HG03378 (cell line): ENCODE measurements at regions not wholly inside any gene's neighbourhood (a gene's known extent, or its start where the extent isn't known, plus 50 kb on each side); places are given as distances from the start of the nearest gene placed in this dataset.
"Not testable (repeated sequence)": the region's sequence is repeated elsewhere in the genome, so short reads cannot be mapped to it uniquely, and the experiment has no call there.

Source experiments
- ATAC-seq: cut with Tn5 transposase; IDR thresholded peaks from one replicate; pipeline ENCODE4 v1.9.1; 2021; ENCODE audit warnings: mild to moderate bottlenecking, moderate library complexity; ENCODE audit not compliant: unreplicated experiment

DNA sequence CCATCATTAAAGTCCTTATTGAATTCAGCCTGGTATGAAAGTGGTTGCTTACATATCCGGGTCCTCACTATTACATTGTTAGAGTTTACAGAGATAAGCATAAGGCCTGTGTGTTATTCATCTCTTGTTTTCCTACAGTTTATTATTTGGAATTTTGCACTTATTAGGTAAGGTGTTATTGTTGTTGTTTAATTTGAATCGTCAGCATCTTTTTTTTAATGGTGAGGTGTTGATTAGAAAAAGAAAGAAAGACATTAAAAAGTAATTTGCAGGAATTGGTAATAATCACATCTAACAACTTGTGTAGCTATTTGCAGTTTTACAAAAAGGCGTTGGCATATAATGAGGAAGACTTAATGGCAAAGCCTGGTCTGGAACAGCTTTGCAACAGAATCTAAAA, 158.6 kb downstream of the SAMD5 start:
- ATAC-seq = no peak

DNA sequence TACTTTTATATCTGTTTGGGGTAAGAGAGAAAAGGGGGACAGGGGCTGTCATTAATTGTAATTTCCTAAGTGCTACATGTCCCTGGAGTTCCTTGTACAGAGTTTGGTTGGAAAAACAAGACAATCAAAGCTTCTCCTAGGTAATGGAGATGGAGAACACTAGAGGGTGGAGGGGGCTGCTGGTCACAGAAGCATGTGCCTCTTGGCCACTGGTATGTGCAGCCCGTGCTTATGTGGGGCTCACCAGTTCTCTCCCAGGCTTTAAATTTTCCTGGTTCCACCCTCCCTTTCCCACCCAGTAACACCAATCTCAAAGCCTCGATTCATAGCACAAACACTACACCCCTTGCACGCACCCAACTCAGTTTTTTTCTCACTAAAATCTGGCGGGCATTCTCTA, 165.6 kb downstream of the SAMD5 start:
- no peak for ATAC-seq

DNA sequence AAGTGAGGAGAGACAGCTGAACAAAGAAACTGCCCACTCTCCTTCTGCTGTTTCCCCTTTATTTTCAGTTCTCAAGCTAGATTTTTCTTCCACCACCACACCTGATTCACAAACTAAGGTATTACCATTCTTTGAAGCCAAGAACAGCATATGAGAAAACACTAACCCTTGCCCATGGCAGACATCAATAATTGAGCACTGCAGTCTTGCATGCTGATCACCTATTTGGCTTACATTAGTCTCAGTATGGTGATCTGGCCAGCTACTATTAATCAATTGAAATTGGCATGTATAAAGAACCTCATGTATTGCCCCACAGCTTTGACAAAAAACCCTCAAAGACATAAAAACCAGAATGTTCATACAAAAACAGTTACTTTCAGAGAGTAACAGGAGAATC, 166.3 kb downstream of the SAMD5 start:
- no peak for ATAC-seq

DNA sequence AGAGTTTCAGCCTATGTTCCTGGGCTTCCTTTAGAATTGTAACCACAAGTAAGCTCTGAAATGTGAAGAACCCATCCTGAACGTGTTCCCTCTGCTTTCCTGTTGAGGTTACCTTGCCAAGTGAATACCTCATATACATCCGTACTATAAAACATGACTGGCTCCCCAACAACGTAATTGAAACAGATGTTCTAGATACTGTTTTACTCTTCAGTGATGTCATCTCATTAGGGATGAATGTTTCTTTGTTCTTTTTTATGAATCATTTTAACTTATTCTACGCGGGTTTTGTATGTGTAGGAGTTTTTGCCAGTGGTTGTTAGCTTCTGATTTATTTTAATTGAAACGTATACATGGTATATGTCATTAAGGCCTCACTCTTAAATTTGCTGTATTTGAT, 166.8 kb downstream of the SAMD5 start:
- ATAC-seq = no peak

DNA sequence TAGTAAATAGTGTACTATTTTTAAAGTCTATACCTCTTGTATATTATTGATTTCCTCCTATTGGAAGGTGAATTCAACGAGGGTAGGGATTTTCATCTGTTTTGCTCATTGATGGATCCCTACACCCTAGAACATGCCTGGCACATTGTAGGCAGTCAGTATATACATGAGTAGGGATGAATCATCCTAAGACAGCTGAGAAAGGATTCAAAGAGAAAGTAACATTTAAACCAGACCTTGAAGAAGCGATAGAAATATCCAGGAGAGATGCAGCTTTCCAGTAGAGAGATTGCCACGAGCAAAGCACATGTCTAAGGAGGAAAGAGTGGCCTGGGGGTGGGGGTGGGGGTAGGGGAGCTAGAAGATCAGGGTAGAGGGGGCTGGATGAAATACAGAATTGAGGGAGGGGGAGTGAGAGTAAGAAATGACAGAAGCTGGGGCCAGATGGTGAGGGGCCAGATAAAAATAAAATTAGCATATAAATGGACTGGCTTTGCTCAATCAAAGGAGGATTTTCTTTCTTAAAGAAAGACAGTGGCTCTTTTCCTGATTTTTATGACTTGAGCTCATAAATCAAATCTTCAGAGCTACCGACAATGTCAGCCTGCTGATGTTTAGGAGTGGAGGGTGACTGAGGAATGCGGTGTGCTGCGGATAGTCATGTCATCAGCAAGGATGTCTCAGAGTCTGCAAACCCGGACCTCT, 168.2 kb downstream of the SAMD5 start:
- no peak for ATAC-seq

DNA sequence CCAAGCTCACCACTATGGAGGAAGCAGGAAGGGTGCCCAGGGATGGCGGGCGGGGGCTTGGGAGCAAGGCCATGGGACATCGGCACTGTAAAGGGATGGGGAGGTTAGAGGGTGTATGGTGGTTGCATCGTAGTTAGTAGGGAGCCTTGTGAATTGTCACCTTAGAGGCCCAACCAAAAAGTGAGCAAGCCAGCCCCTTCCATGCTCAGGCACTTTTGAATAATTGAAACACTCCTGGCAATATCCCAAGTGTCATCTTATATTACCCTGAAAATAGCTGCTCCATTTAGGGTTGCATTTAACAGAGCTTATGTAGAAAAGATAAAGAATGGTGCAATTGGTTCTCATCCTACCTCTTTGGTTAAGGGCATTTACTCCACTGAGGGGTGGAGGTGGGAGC, 169.2 kb downstream of the SAMD5 start:
- ATAC-seq = no peak

DNA sequence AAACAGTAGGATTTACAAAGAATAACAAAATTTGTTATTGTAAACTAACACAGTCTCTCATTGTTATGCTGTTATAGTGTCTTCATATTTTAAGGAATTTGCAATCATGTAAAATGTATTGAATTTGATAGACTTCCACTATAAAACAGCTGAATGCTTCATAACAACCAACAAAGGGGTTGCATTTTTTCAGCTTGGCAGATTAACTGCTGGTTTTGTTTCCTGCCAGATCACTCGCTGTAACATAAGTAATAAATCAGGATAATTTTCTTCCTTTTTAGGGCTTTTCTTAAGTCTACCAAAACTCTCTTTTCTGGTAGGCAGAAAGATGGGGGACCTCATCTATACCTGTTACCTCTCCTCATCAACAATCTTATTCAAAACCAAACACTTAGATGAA, 169.8 kb downstream of the SAMD5 start:
- ATAC-seq = no peak

DNA sequence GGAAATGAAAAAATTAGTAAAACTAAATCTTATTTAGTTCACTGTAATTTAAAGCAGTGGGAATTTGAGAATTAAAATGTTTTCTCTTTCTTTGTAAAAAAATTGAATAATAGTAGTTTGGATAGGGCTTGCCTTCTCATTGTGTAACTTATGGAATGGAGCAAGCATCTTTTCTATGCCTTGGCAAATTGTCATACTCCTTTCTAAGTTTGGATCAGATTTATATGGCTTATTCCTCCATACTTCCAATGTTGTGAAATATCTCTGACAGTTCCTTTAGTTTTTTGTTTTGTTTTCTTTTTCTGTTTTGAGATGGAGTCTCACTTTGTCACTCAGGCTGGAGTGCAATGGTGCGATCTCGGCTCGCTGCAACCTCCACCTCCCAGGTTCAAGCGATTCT, 176.4 kb downstream of the SAMD5 start:
- no peak for ATAC-seq

DNA sequence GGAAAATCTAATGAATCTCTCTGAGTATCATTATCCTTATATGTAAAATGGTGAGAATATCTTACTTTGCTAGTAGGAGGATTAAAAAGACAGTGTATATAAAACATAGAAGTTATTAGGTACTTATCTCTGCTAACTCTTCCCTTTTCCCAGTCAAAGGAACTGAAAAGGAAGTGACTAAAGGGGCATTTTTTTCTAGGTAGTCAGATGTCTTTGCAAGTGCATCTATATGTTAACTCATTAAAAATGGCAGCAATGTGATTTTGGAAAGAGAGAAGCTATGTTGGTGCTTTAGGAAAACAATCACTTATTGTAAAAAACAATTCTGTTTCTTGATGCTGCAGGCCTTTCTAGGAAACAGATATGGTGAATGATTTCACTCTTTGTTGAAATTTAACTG, 180.9 kb downstream of the SAMD5 start:
- no peak for ATAC-seq

DNA sequence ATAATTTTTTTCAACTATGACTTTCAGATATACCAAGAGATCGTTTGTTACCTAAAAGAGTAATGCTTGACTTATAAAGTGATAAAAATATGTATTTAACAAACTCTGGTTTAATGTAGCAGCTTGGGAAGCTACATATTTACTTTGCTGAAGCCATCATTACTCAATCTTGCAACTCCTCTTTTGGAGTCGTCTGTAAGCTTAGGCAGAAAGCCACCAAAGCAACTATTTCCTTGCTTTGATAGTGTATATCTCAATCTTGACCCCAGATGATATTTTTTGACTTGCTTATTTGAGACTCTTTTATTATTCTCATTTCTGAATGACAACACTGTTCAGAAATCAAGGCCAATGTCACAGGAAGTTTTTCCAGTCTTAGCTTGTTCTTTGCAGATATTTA, 183.0 kb downstream of the SAMD5 start:
- ATAC-seq = no peak

DNA sequence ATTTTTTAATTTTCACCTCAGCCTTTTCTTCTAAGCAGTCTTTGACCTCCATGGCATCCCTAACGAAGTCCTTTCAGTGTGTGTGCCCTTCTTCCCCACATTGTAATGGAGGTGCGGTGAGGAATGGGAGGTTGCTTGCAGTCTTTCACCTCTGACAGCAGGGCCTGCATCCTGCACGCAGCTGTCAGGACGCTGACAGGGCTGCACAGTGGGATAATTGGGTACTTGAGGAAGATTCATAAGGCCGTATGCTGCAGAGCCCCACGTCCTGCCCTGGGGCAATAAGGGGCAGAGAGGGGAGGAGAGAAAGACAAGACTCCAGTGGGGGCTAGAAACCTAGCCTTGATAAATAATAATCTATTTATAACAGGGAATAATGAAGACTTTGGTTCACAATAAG, 184.7 kb downstream of the SAMD5 start:
- no peak for ATAC-seq

DNA sequence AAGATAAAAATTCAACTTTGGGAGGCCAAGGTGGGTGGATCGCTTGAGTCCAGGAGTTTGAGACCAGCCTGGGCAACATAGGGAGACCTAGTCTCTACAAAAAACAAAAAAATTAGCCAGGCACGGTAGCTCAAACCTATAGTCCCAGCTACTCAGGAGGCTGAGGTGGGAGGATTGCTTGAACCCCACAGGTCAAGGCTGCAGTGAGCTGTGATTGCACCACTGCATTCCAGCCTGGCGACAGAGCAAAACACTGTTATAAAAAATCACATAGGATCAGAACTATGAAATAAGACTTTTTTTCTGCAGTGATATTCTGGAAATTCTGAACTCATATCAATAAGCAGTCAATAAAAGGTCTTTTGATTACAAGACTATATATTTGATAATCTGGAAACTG, 186.1 kb downstream of the SAMD5 start:
- not testable (repeated sequence) for ATAC-seq

DNA sequence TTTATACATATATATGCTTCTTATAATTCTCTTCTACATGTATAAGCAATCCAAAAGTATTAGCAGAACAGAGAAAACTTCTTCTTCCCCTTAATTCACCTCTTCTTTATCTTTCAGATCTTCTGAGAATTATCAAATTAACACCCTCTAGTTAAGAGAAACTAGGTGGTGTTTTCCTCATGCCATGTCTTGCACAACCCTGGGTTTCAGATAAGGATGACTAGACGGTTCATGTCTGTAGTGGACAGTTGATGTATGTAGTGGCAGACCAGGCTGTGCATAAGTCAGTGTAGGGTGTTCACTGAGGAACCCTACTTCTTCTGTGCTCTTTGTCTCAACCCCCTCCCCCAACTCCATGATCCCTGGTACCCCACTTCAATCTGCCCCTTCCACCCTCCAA, 187.3 kb downstream of the SAMD5 start:
- ATAC-seq = no peak

DNA sequence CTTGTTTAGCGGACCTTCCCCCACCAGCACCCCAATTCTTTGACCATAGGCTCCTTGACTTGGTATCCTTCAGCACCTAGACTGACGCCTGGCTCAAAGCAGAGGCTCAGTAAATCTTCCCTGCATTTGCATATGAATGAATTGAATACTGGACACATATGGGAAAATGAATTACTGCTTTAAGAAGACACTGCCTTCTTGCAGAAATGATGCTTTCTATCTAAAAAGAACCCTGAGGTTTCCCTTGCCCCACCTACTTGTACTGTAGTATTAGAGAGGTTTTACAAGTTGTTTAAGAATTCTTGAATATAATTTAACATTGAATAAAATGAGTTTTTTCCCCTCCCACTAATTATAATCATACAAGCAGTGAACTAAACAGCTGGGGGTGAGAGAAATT, 190.7 kb downstream of the SAMD5 start:
- ATAC-seq = no peak

DNA sequence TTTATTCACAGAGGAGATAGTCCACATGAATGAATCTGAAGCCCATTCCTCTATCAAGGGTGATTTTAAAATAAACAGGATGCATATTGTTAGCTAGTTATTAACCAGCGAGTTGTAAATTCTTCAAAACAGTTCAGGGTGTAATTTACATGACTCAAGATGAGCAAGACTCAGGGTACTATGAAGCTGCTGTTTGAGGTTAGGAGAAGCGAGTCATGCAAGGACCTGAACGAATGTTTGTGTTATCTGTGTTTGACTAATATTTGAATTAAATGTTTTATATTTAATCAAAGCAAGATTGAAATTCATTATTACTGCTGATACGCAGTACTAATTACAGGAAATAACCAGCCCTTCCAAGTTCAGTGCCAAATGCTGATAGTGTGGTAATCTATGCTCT, 191.1 kb downstream of the SAMD5 start:
- ATAC-seq = no peak

DNA sequence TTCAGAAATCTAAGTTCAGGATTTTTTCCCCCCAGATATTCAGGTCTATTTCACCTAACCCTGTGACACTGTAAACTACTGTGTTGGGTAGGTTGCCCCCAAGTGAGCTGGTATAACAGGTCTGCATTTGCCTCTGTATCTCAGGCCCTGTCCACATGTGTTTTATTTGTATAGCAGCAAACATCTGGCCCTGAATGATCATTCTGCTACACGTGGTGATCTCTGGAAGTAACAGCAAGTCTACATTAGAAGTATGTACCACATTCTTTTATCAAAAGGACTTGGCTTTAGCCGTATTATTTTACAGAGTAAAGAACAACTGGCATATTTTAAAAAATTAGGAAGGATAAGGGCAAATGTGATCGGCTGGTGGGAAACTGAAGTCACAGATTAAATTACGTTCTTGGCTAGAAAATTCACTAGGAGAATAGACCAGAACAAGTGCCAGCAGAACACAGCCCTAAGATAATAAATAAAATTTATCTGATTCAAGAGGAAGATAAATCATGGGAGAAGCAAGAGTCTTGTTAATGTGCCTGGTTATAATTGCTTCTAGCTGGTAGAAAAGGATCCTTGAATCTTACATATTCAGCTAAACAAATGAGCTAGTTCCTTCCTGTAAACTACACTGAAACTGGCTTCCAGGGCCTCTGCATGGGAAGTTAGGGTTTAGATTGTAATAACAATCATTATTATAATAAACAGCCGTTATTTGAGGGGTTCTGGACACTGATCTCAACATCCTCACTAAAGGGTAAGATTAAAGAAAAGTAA, 192.1 kb downstream of the SAMD5 start:
- ATAC-seq = no peak

DNA sequence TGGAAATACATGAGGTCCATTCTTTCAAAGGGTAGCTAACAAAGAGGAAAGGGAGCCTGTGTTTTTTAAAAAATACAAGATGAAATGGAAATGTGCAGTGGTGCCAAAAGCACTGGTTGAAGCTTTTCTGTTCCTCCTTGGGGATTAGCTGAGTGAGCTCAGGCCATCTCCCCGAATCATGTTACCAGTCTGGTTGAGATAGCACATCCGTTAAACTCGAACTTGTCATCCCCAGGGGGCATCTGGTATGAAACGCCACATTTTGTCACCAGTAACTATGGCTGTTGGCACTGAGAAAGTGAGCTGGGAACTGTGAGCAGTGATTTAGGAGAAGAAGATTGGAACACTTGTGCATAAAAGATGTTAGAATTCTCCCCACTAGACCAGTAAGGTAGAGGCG, 196.2 kb downstream of the SAMD5 start:
- no peak for ATAC-seq

DNA sequence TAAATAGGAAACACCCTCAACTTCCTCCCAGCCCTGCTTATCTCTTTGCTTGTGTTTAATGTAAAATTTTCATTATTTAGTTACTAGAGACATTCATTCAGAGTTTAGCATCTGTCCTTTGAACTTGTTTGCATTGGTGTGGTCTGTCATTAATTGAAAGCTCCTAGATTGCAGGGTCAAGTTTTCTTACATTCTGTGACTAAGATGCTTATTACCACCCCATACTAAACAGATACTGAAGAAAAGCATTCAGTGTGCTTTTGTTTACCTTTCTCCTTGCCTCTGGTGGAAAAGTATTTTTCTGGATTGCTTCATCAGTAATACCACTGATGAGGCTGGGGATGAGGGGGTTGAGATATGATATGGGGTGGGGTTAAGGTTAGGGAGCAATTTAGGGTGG, 199.0 kb downstream of the SAMD5 start:
- no peak for ATAC-seq

DNA sequence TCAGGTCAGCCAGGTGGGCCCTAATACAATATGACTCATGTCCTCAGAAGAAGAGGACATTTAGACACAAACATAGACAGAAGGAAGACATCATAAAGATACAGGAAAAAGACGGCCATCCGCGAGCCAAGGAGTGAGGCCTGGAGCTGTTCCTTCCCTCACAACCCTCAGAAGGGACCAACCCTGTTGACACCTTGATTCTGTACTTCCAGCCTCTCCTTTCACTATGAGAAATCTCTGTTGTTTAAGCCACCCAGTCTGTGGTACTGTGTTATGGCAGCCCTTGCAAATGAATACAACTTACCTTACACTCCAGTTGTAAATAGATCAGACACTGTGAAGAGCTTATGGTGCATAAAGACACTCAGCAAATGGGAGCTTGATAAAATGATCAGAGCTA, 199.7 kb downstream of the SAMD5 start:
- no peak for ATAC-seq

DNA sequence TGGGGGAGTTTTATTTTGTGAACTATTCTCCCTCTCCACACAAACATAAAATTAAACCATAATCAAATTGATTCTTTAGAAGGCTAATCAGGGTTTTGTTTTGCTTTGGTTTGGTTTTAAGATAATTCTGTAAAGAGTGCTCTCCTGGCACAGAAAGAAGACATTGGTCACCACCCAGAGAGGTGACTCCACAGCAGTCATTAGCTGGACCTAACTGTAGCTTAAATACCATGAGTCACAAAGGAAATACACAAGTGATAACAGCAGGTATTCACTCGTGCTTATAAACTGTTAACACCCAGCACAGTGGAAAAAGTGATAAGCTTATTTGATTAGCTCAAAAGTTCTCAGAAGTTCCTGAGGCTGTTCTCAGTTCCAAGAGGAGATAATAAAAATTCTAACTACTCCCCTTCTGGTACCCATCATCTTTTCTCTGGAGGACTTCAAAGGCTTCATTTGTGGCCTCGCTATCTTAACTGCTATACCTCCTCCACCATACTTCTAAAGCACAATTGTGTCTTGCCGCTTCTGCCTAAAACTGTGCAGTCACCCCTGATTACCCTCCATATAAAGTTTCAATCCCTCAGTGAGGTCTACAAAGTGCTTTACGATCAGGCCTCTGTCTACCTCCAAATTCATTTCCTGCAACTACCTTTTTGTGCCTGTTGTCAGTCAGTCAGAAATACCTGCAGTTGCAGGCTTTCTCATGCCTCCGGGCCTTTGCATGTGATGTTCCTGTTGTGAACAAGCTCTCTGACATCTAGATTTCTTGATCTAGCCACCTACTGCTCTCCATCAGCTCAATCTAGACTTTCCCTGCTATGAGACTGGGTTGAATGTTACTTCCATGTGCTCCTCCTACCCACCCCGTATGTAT, 201.1 kb downstream of the SAMD5 start:
- ATAC-seq = no peak

DNA sequence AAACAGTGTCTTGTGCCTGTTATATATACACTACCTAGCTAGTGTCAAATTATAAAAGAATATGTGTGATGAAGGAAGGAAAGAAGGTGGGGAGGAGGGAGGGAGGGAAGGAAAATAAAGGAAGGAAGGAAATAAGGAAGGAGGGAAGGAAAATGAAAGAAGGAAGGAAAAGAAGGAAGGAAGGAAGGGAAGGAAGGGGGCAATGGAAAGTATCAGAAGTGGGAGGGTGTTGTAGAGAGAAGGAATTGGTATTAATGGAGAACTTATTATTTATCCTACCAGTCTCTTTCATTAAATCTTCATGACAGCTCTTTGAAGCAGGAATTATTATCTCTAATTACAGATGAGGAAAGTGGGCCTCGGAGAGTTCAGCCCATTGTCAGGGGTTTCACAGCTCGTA, 202.4 kb downstream of the SAMD5 start:
- no peak for ATAC-seq

DNA sequence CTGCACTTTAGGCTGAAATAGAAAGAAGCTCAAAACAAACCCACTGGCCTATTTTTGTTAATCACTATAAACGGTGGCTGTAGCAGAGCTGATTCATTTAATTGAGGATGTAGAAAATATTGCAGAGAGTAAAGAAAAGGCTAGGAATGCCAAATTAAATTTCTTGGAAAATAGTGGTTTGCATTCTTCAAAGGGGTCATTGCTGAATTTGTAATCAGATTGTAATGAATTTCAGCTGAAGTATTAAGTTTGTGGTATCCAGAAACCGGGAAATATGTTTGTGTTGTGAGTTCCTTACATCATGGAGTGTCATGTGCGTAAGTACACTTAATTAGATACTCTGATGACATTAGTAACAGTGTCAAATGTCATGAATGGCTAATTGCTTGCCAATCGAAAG, 203.0 kb downstream of the SAMD5 start:
- ATAC-seq = no peak
